CD4-positive, alpha-beta T cell (primary cell): ENCODE measurements at regions not wholly inside any gene's neighbourhood (a gene's known extent, or its start where the extent isn't known, plus 50 kb on each side); places are given as distances from the start of the nearest gene placed in this dataset.

Experiments used
- ATAC-seq: fragments of 200-7000 bp; cut with Tn5 transposase; one replicate; pipeline ENCODE4 v1.10.0; 2022; ENCODE audit warnings: mild to moderate bottlenecking; ENCODE audit not compliant: poor library complexity
- CTCF ChIA-PET: fragments of 350-600 bp; sonication (Branson Sonifier 250); formaldehyde crosslinking; loops from one replicate; lab custom pipeline; 2021; ENCODE audit warnings: antibody characterized with exemption, inconsistent platforms; lab: Charles Lee
- POLR2A ChIA-PET: fragments of 350-600 bp; sonication (Branson Sonifier 250); formaldehyde crosslinking; loops from one replicate; lab custom pipeline; 2021; ENCODE audit warnings: antibody characterized with exemption, inconsistent platforms; lab: Charles Lee
- DNase-seq, 14 experiments: peaks; one replicate each; pipeline ENCODE4 v3.0.0-alpha.2; 2013 to 2020; ENCODE audit warnings: mixed read lengths in 2 of 14
- H3K27ac ChIP-seq, 2 donors: one replicate each; pipeline versions ENCODE4 v1.5.1 to v1.7.0; 2013; ENCODE audit warnings: low read length in 2 of 2, low read depth in 1 of 2, mild to moderate bottlenecking in 1 of 2
- H3K27me3 ChIP-seq, 2 experiments: 1 replicate in 1 of 2; 2 replicates in 1 of 2; pipeline versions ENCODE4 v1.6.1 to v1.7.0; 2013; ENCODE audit warnings: low read length in 2 of 2, control low read depth in 1 of 2, mild to moderate bottlenecking in 1 of 2, moderate library complexity in 1 of 2; ENCODE audit not compliant: insufficient read depth in 2 of 2, control insufficient read depth in 1 of 2
- H3K36me3 ChIP-seq: one replicate; pipeline ENCODE4 v1.6.1; 2013; ENCODE audit warnings: low read length, control low read depth; ENCODE audit not compliant: insufficient read depth
- H3K4me1 ChIP-seq: one replicate; pipeline ENCODE4 v1.6.1; 2013; ENCODE audit warnings: low read length, control low read depth; ENCODE audit not compliant: insufficient read depth
- H3K4me3 ChIP-seq: one replicate; pipeline ENCODE4 v1.5.1; 2013; ENCODE audit warnings: mild to moderate bottlenecking, low read length, moderate library complexity
- H3K9me3 ChIP-seq, 2 experiments: 1 replicate in 1 of 2; 2 replicates in 1 of 2; pipeline versions ENCODE4 v1.6.1 to v1.7.0; 2013; ENCODE audit warnings: low read length in 2 of 2, mild to moderate bottlenecking in 2 of 2, control low read depth in 1 of 2, moderate library complexity in 1 of 2; ENCODE audit not compliant: control insufficient read depth in 1 of 2, insufficient read depth in 1 of 2
- H3K27ac Mint-ChIP-seq: one replicate; pipeline ENCODE4 v1.8.0; 2020; ENCODE audit warnings: mixed read lengths
- H3K27me3 Mint-ChIP-seq: one replicate; pipeline ENCODE4 v1.8.0; 2021; ENCODE audit warnings: mixed read lengths
- H3K36me3 Mint-ChIP-seq: one replicate; pipeline ENCODE4 v1.8.0; 2021; ENCODE audit warnings: low read depth, mixed read lengths
- H3K4me1 Mint-ChIP-seq: one replicate; pipeline ENCODE4 v1.8.0; 2021; ENCODE audit warnings: low read depth, mixed read lengths
- H3K4me3 Mint-ChIP-seq: one replicate; pipeline ENCODE4 v1.8.0; 2020; ENCODE audit warnings: mild to moderate bottlenecking, mixed read lengths
- H3K9me3 Mint-ChIP-seq: one replicate; pipeline ENCODE4 v1.8.0; 2020; ENCODE audit warnings: mixed read lengths
- CTCF ChIP-seq: fragments of 200-600 bp; IDR thresholded peaks from one replicate; pipeline ENCODE4 v1.8.0; 2022; ENCODE audit warnings: antibody characterized with exemption, mild to moderate bottlenecking
- intact Hi-C, 2 experiments: fragments of 100-400 bp; cut with DNase I in 1 of 2; cut with micrococcal nuclease in 1 of 2; formaldehyde crosslinking; loops; one replicate each; pipeline versions ENCODE4 v1.15.1 to v1.9.0; 2023 to 2025; cut with DNase I, micrococcal nuclease

- Histone ChIP-seq H3K9me3 (peaks cover 3 to 11% of the 10 kb centered on the region in 2 experiments), H3K36me3 (no peaks in the 10 kb centered on the region), H3K27me3 (no peaks in the 10 kb centered on the region), H3K4me3 (no peak overlapping the region), H3K27ac (no peak overlapping the region), H3K4me1 (no peaks in the 10 kb centered on the region)
- intact Hi-C loops, result no loop called here
- Mint-ChIP-seq H3K36me3 (no peaks in the 10 kb centered on the region), H3K27ac (no peak overlapping the region), H3K4me1 (no peaks in the 10 kb centered on the region), H3K9me3 (peaks cover 10% of the 10 kb centered on the region), H3K27me3 (no peaks in the 10 kb centered on the region), H3K4me3 (no peak overlapping the region)
- DNase-seq, result no peak
- ATAC-seq, result no peak
- POLR2A ChIA-PET, result no interaction called here
- CTCF ChIA-PET, result no interaction called here
- TF ChIP-seq CTCF, result no peak
Observed at GRCh38 chr16:6531067-6531466, 801.6 kb upstream of the RBFOX1 start.

GRCh38 chr16:6528217-6528616, 804.4 kb upstream of the RBFOX1 start:
- intact Hi-C loops, result no loop called here
- H3K4me1 Mint-ChIP-seq, result no peaks in the 10 kb centered on the region
- POLR2A ChIA-PET, result no interaction called here
- H3K27me3 Mint-ChIP-seq, result no peaks in the 10 kb centered on the region
- Histone ChIP-seq H3K27me3 (no peaks in the 10 kb centered on the region), H3K4me1 (no peaks in the 10 kb centered on the region), H3K27ac (no peak overlapping the region), H3K9me3 (peaks cover 3 to 11% of the 10 kb centered on the region in 2 experiments), H3K4me3 (no peak overlapping the region), H3K36me3 (no peaks in the 10 kb centered on the region)
- CTCF ChIA-PET, result no interaction called here
- peaks cover 12% of the 10 kb centered on the region for H3K9me3 Mint-ChIP-seq
- H3K36me3 Mint-ChIP-seq, result no peaks in the 10 kb centered on the region
- no peak overlapping the region for H3K27ac Mint-ChIP-seq
- DNase-seq (no peak), ATAC-seq (no peak)
- no peak overlapping the region for H3K4me3 Mint-ChIP-seq
- TF ChIP-seq CTCF, result no peak

- Histone ChIP-seq H3K27ac (no peak overlapping the region), H3K4me3 (no peak overlapping the region), H3K9me3 (peaks cover 3 to 8% of the 10 kb centered on the region in 2 experiments), H3K36me3 (no peaks in the 10 kb centered on the region), H3K27me3 (no peaks in the 10 kb centered on the region), H3K4me1 (no peaks in the 10 kb centered on the region)
- H3K4me3 Mint-ChIP-seq, result no peak overlapping the region
- H3K4me1 Mint-ChIP-seq, result no peaks in the 10 kb centered on the region
- H3K27me3 Mint-ChIP-seq, result no peaks in the 10 kb centered on the region
- DNase-seq (no peak), ATAC-seq (no peak)
- no peak overlapping the region for H3K27ac Mint-ChIP-seq
- no peak for TF ChIP-seq CTCF
- no peaks in the 10 kb centered on the region for H3K36me3 Mint-ChIP-seq
- intact Hi-C loops, result no loop called here
- peaks cover 9% of the 10 kb centered on the region for H3K9me3 Mint-ChIP-seq
- ChIA-PET CTCF (no interaction called here), POLR2A (no interaction called here)
Observed at GRCh38 chr16:6527646-6528045, 805.0 kb upstream of the RBFOX1 start.
